NCI-H460 (cell line): ENCODE measurements at regions not wholly inside any gene's neighbourhood (a gene's known extent, or its start where the extent isn't known, plus 50 kb on each side); places are given as distances from the start of the nearest gene placed in this dataset.
"Not testable (repeated sequence)": the region's sequence is repeated elsewhere in the genome, so short reads cannot be mapped to it uniquely, and the experiment has no call there.

Experiments used
- DNase-seq: peaks from one replicate; pipeline ENCODE4 v3.0.0-alpha.2; 2016; ENCODE audit warnings: low read depth; ENCODE audit errors: extremely low read depth

DNA sequence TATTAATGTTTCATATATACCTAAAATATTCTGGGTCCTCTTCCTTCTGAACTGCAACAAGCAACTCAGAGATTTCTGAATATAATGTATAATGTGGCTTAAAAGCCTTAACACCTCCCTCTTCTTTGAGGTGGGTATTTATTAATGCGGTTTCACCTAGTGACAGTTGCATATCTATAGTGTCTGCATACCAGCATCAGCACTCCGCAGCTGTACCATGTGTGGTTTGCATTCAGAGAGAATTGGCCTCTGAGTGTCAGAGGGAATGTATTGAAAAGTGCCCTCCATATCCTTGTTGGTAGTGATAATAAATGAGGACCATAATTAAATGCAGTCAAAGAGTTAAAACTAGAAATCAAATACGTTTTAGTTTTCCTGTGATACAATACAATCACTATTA is 256.6 kb upstream of the ARRDC3 start:
- no peak for DNase-seq

GRCh38 chr5:91638010-91638409 is 254.9 kb upstream of the ARRDC3 start:
- DNase-seq: no peak

- DNase-seq: no peak
Observed at GRCh38 chr5:91635950-91636734, 253.0 kb upstream of the ARRDC3 start.

DNA sequence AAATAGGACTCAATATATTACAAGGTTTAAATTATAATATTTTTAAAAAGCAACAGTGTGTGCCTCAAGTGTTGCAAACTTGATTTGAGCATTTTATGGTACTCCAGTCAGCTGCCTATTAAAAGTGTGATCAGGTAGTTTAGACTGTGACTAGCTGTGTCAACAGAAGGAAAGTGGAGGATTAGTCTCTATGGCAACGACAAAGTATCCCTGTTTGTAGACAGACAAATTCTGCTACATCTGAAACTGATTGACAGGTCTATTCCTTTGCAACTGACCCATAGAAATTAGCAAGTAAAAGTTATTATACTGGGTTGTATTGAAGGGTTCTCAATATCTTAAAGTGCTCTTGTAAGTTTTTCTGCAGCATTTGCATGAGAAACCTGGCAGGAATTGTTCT is 249.8 kb upstream of the ARRDC3 start:
- no peak for DNase-seq

DNA sequence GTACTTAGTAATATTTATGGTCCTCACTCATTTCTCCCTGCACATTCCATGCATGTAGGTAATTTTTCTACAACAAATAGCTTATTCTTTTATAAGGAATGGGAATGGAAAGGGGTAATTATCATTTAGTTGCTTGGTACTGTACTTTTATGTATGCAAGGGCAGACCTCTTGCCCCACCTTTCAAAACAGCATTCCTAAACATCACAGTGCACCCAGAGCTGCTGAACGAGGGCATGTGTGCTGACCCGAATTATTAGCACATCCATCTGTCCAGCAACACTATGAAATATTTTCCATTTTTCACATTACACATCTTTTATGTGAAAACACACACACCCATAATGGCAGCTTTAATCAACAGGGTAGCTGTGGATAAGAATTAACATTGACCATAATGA is 228.6 kb upstream of the ARRDC3 start:
- DNase-seq: no peak

DNA sequence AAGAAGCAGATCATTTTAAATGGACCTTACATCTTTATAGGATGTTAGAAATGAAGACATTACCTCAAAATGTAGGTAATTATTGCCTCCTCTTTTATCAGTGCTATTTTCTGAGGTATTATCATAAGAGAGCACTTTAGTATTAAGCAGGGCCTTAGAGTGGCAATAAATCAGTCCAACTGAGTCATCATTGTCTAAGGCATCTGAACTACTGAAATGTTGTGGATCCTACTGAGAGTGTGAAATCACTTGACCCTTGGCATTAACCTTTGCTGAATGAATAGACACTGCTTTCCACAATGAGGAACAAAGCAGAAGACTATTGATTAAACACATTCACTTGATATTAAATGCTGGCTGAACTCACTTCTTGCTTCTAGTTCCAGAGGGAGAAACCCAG is 224.6 kb upstream of the ARRDC3 start:
- no peak for DNase-seq

DNA sequence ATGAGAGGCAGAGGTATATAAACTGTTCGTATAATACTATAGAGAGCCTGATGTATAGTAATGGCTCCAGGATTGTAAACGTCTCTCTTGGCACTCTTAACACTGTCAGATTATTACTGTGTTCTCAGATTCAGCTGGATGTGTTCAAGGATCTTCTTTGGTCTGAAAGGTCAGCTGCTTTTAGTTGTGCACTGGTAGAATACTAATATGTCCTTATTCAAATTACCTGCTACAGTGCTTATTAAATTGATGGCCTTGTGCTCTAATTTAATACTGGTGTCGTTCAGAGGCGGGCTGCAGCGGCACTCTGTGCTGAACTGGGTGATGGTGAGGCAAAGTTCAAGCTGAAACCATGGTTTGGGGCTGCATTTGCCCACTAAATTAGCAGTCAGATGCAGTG is 216.7 kb upstream of the ARRDC3 start:
- no peak for DNase-seq

- no peak for DNase-seq
Observed at GRCh38 chr5:91598216-91598615, 215.1 kb upstream of the ARRDC3 start.

DNA sequence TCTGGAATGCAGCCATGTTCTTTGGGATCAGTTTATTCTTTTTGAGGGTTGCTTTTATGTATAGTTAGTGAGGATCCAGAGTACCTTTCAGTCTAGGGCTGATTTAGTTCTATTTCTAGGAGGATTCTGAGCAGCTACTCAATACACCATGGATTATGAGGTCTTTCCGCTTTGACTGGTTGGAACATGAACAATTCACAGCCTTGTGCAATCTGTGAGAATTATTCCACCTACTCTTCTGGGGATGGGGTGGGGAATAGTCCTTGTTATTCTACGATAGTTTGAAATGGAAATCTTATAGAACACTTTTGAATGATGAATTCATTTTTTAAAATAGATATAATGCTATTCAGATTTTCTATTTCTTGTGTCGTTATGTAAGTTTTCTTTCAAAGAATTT is 212.3 kb upstream of the ARRDC3 start:
- DNase-seq: no peak

DNA sequence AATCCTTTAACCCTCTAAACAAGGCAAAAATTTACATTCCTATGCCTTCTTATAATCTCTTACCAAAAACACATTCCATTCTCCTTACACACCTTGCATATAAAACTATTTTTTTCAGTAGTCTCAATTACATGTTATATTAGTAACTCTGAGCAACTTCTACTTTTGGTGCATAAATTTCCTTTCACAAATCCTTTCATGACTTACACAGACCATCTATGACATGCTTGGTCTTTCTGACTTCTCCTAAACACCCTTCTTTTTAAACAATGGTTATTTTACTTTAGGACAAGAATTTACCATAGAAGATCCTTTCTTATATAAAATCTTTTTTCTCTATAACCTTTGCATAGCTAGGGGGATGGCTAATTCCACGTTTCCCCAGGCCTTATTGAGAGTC is 208.0 kb upstream of the ARRDC3 start:
- DNase-seq: no peak

- DNase-seq: no peak
Observed at GRCh38 chr5:91586232-91586631, 203.1 kb upstream of the ARRDC3 start.

- no peak for DNase-seq
Observed at GRCh38 chr5:91584352-91584751, 201.2 kb upstream of the ARRDC3 start.

- not testable (repeated sequence) for DNase-seq
Observed at GRCh38 chr5:91566012-91566411, 182.9 kb upstream of the ARRDC3 start.

DNA sequence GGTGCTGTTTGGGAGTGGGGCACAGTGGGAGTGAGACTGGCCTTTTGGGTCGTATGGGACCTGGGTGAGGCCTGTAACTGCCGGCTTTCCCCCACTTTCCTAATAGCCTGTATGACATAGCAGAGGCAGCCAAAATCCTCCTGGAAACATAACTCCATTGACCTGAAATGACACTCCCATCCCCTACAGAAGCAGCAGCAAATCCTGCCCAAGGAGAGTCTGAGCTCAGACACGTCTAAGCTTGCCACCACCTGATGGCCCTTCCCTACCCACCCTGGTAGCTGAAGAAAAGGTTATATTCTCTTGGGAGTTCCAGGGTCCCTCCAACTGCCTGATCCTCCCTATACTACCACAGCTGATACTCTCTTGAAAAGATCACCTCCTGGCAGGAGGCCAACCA is 179.8 kb upstream of the ARRDC3 start:
- no peak for DNase-seq

GRCh38 chr5:91541696-91542095 is 158.6 kb upstream of the ARRDC3 start:
- DNase-seq: no peak

DNA sequence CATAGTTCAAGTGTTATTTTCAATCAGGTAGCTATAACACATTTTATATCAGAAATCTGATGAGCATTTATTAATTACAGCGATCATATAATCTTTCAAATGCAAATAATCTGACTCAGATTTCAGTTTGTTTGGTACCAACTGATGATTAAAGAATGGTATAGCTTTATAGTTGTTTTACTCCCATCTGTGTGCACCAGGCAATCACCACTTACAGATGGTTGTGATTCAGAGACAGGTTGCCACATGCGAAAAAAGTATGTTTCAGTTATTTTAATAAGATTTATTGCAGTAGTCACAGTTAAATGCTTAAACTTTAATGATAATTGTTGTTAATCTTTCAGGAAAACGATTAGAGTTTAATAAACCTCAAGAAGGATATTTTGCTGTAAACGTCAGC is 155.1 kb upstream of the ARRDC3 start:
- no peak for DNase-seq

DNA sequence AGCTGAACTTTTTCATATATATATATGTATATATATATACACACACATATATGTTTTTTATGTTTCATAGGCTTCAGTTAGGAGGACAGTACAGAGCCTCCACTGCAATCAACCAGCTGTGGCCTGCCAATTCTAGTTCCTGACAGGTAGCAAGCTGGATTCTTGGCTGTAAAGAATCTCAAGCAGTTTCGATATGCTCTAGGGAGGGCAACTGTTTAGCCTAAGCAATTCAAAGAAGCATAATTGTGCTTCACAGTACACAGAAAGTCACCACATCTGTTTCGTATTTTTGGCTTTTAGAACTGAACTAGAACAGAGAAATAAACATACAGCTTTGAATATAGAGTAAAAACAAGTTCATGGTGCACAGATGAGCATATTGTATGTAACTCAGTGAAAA is 152.4 kb upstream of the ARRDC3 start:
- no peak for DNase-seq

GRCh38 chr5:91534332-91534731 is 151.2 kb upstream of the ARRDC3 start:
- DNase-seq: no peak

DNA sequence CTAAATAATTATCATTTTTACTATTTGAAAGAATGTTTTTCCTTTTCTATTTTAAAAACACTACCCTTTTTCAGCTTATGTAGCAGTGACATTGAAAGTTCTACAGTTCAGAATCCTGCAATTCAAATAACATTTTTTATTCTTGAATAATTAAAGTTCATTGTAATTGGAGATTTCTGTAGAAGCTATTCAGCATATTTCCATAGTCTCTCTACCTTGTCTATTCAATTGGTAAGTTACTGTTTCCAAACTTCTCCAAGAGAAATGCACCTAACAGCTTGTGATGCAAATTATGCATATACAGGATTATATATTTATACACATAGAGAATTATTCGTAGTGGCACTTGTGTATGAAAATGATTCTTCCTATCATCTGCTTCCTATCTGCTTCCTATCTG is 149.7 kb upstream of the ARRDC3 start:
- DNase-seq: no peak

DNA sequence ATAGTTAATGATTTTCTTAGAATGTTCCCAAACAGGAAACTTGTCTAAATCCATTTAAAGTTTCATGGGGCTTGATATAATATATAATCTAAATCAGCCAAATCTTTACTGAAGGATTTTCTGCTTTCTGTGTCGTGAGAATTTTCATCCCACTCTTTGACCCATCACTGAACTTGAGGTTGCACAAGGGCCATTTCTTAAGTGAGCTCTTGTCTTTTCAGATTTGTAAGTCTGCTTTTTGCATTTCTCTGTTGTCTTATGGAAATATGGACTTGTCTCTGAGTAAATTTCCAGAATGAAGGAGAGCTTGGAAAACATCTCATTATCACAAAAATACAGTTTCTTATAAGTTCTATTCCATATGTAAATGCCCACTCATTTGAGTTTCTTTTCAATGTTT is 149.2 kb upstream of the ARRDC3 start:
- no peak for DNase-seq

GRCh38 chr5:91528831-91529230 is 145.7 kb upstream of the ARRDC3 start:
- DNase-seq: no peak

GRCh38 chr5:91521785-91522184 is 138.7 kb upstream of the ARRDC3 start:
- DNase-seq: no peak

GRCh38 chr5:91521334-91521733 is 138.2 kb upstream of the ARRDC3 start:
- DNase-seq: no peak
